ENCODE measurements at regions not wholly inside any gene's neighbourhood (a gene's known extent, or its start where the extent isn't known, plus 50 kb on each side); places are given as distances from the start of the nearest gene placed in this dataset.

DNA sequence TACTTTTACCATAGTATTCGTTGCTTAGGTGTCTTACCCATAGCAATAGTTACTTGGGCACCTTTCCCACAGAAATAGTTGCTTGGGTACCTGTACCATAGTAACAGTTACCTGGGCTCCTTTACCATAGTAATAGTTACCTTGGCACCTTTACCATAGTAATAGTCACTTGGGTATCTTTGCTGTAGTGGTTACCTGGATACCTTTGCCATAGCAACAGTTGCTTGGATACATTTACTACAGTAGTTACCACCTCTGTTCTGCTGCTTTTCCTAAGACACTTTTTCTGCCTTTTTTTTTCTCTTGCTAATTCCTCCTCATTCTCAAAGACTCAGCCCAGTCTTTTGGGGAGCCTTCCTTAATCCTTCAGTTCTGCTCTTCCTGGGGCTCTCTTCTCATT lies 272.8 kb upstream of the PUDP start:
- TF ChIP-seq, protein P1, sequence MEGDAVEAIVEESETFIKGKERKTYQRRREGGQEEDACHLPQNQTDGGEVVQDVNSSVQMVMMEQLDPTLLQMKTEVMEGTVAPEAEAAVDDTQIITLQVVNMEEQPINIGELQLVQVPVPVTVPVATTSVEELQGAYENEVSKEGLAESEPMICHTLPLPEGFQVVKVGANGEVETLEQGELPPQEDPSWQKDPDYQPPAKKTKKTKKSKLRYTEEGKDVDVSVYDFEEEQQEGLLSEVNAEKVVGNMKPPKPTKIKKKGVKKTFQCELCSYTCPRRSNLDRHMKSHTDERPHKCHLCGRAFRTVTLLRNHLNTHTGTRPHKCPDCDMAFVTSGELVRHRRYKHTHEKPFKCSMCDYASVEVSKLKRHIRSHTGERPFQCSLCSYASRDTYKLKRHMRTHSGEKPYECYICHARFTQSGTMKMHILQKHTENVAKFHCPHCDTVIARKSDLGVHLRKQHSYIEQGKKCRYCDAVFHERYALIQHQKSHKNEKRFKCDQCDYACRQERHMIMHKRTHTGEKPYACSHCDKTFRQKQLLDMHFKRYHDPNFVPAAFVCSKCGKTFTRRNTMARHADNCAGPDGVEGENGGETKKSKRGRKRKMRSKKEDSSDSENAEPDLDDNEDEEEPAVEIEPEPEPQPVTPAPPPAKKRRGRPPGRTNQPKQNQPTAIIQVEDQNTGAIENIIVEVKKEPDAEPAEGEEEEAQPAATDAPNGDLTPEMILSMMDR (IDR thresholded peaks at IDR 0.05; ENCODE audit: insufficient read depth, low read length, poor library complexity, severe bottlenecking) = no peak
- TF ChIP-seq EZH2phosphoT487 (conservative IDR thresholded peaks at IDR 0.05; ENCODE audit: low read length) = no peak

All from SU-DHL-6 (cell line).